ENCODE measurements at regions not wholly inside any gene's neighbourhood (a gene's known extent, or its start where the extent isn't known, plus 50 kb on each side); places are given as distances from the start of the nearest gene placed in this dataset.

DNA sequence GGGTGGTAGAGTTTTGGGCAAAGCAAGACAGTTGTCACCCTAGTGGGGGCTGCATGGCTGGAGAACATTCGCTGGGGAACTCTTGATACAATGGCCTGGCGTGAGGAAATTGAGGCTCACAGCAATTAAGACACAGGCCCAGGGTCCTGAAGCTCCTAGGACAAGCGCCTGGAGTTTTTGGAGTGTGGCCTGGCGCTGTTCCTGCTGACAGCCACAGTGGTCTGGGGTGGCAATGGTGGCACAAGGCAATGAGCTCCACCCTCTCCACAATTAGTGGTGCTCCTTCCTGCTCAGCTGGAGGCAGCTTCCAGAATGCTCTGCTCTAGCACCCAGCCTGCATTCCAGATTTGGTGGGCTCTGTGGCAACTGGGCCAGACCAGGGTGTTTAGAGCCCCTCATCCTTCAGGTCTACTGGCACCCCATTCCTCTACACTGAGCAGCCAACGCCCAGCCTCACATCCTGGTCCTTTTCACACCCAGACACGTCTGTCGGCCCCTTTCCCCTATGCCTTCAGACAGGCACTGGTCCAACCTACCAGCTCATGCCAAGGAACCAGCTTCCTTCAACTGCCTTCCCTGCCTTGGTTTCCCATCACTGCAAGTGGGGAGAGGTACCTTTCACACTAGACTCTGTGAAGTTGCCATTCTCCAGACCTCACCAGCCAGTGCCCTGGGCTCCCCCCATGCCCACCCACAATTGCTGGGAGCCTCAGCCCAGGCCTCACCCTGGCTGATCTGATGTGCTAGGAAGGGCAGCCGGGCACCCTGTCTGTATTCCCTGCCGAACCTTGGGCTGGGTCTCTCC is 138.1 kb upstream of the COL5A1 start:
- TF ChIP-seq, protein P1, sequence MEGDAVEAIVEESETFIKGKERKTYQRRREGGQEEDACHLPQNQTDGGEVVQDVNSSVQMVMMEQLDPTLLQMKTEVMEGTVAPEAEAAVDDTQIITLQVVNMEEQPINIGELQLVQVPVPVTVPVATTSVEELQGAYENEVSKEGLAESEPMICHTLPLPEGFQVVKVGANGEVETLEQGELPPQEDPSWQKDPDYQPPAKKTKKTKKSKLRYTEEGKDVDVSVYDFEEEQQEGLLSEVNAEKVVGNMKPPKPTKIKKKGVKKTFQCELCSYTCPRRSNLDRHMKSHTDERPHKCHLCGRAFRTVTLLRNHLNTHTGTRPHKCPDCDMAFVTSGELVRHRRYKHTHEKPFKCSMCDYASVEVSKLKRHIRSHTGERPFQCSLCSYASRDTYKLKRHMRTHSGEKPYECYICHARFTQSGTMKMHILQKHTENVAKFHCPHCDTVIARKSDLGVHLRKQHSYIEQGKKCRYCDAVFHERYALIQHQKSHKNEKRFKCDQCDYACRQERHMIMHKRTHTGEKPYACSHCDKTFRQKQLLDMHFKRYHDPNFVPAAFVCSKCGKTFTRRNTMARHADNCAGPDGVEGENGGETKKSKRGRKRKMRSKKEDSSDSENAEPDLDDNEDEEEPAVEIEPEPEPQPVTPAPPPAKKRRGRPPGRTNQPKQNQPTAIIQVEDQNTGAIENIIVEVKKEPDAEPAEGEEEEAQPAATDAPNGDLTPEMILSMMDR (IDR thresholded peaks at IDR 0.05) = no peak
- no peak for TF ChIP-seq POLR2A (IDR thresholded peaks at IDR 0.05)

Measured in uterus (tissue), 2 donors.